K562 (cell line): ENCODE measurements at regions not wholly inside any gene's neighbourhood (a gene's known extent, or its start where the extent isn't known, plus 50 kb on each side); places are given as distances from the start of the nearest gene placed in this dataset.

Experiments used
- CBX3 ChIP-seq, 2 experiments: IDR thresholded peaks; 1 replicate in 1 of 2; 2 replicates in 1 of 2; pipeline ENCODE4 v1.6.1; 2012; ENCODE audit warnings: inconsistent platforms in 2 of 2, low read length in 2 of 2, borderline replicate concordance in 1 of 2, control low read depth in 1 of 2
- DPF2 ChIP-seq: fragments of 450-650 bp; IDR thresholded peaks from 2 replicates; pipeline ENCODE4 v1.6.1; 2016
- E2F6 ChIP-seq, 2 experiments: IDR thresholded peaks; 2 replicates each; pipeline ENCODE4 v1.6.1; 2011; ENCODE audit warnings: borderline replicate concordance in 1 of 2, control low read depth in 1 of 2, low read depth in 1 of 2, low read length in 1 of 2, mild to moderate bottlenecking in 1 of 2, mixed read lengths in 1 of 2, moderate library complexity in 1 of 2; ENCODE audit not compliant: insufficient read depth in 1 of 2, insufficient read length in 1 of 2, poor library complexity in 1 of 2, severe bottlenecking in 1 of 2; ENCODE audit errors: extremely low read depth in 1 of 2
- EGR1 ChIP-seq: fragments of 450-650 bp; conservative IDR thresholded peaks from 2 replicates; pipeline ENCODE4 v1.6.1; 2017; ENCODE audit warnings: mild to moderate bottlenecking
- EP400 ChIP-seq: fragments of 450-650 bp; IDR thresholded peaks from 2 replicates; pipeline ENCODE4 v1.6.1; 2017; ENCODE audit warnings: antibody characterized with exemption, mild to moderate bottlenecking, moderate library complexity
- EWSR1 ChIP-seq: fragments of 450-650 bp; IDR thresholded peaks from 2 replicates; pipeline ENCODE4 v1.6.1; 2018; ENCODE audit warnings: borderline replicate concordance, mild to moderate bottlenecking, low read depth, moderate library complexity; ENCODE audit not compliant: partially characterized antibody
- FUS ChIP-seq: fragments of 200-400 bp; formaldehyde crosslinking; optimal IDR thresholded peaks from 2 replicates; pipeline ENCODE3; 2017; ENCODE audit warnings: low read depth, low read length
- GATAD2B ChIP-seq: fragments of 450-650 bp; IDR thresholded peaks from 2 replicates; pipeline ENCODE4 v1.6.1; 2017; ENCODE audit warnings: mild to moderate bottlenecking, borderline replicate concordance
- HEY1 ChIP-seq: fragments of 250-450 bp; sonication (Bioruptor Pico); IDR thresholded peaks from 2 replicates; pipeline ENCODE4 v1.5.0; 2020; ENCODE audit warnings: mild to moderate bottlenecking, moderate library complexity, borderline replicate concordance
- HMBOX1 ChIP-seq: sonication (generic); IDR thresholded peaks from 2 replicates; pipeline ENCODE4 v1.6.1; 2016
- HNRNPLL ChIP-seq: fragments of 200-400 bp; formaldehyde crosslinking; IDR thresholded peaks from 2 replicates; pipeline ENCODE4 v1.6.1; 2017; ENCODE audit warnings: low read length, low read depth, mild to moderate bottlenecking; ENCODE audit not compliant: poor library complexity, severe bottlenecking
- KDM1A ChIP-seq, 2 experiments: fragments of 450-650 bp; IDR thresholded peaks; 2 replicates each; pipeline ENCODE4 v1.6.1; 2016; ENCODE audit warnings: mild to moderate bottlenecking in 2 of 2
- MBD1 ChIP-seq: fragments of 250-450 bp; sonication (Bioruptor Pico); IDR thresholded peaks from 2 replicates; pipeline ENCODE4 v1.8.0; 2022; ENCODE audit warnings: inconsistent platforms
- NFIC ChIP-seq: fragments of 450-650 bp; IDR thresholded peaks from 2 replicates; pipeline ENCODE4 v1.6.1; 2017; ENCODE audit warnings: mild to moderate bottlenecking, inconsistent platforms
- SMARCE1 ChIP-seq: fragments of 450-650 bp; IDR thresholded peaks from 2 replicates; pipeline ENCODE4 v1.7.1; 2016; ENCODE audit warnings: mild to moderate bottlenecking
- TBL1XR1 ChIP-seq, 2 experiments: IDR thresholded peaks; 2 replicates each; pipeline ENCODE4 v1.6.1; 2012; ENCODE audit warnings: improper control_type of control experiment in 2 of 2, low read length in 2 of 2, mild to moderate bottlenecking in 1 of 2
- TOE1 ChIP-seq, 2 experiments: fragments of 450-650 bp in 1 of 2; sonication (generic) in 1 of 2; formaldehyde crosslinking in 1 of 2; IDR thresholded peaks; 2 replicates each; pipeline versions ENCODE4 v1.7.1 to v1.8.0; 2016 to 2022; ENCODE audit warnings: borderline replicate concordance in 2 of 2, mild to moderate bottlenecking in 2 of 2, antibody characterized with exemption in 1 of 2, inconsistent platforms in 1 of 2, low read depth in 1 of 2, missing genetic modification reagents in 1 of 2, moderate library complexity in 1 of 2
- ZNF140 ChIP-seq: fragments of 250-450 bp; sonication (Bioruptor Pico); IDR thresholded peaks from 2 replicates; pipeline ENCODE4 v1.8.0; 2021; ENCODE audit warnings: moderate library complexity, mild to moderate bottlenecking, inconsistent platforms
- ZNF217 ChIP-seq: sonication (generic); formaldehyde crosslinking; IDR thresholded peaks from 2 replicates; pipeline ENCODE4 v1.8.0; 2022; ENCODE audit warnings: mild to moderate bottlenecking, missing genetic modification reagents
- ZNF277 ChIP-seq: fragments of 250-450 bp; sonication (Bioruptor Pico); IDR thresholded peaks from 2 replicates; pipeline ENCODE4 v1.8.0; 2022; ENCODE audit warnings: inconsistent platforms, mild to moderate bottlenecking, moderate library complexity, borderline replicate concordance
- ZNF347 ChIP-seq: fragments of 450-650 bp; formaldehyde crosslinking; IDR thresholded peaks from 2 replicates; pipeline ENCODE4 v1.4.0; 2020; ENCODE audit warnings: low read depth, mild to moderate bottlenecking, moderate library complexity
- ZNF354B ChIP-seq: fragments of 250-450 bp; sonication (Bioruptor Pico); IDR thresholded peaks from 2 replicates; pipeline ENCODE4 v1.4.0; 2020
- ZNF830 ChIP-seq: fragments of 250-450 bp; sonication (Bioruptor Pico); IDR thresholded peaks from 2 replicates; pipeline ENCODE4 v1.5.0; 2021; ENCODE audit warnings: mild to moderate bottlenecking
- TF ChIP-seq, protein P1 (sequence below): fragments of 250-450 bp; sonication (Bioruptor Pico); IDR thresholded peaks from 2 replicates; pipeline ENCODE4 v1.4.0; 2020; ENCODE audit warnings: mild to moderate bottlenecking

- no peak for TF ChIP-seq ZNF830 (CRISPR knock-in tag)
- no peak for TF ChIP-seq ZNF277 (CRISPR knock-in tag)
- TF ChIP-seq GATAD2B, result no peak
- TF ChIP-seq KDM1A (IDR thresholded peaks at IDR 0.05), result peak in 1 of 2 experiments; percentile 32; a peak in 1 of 4 replicates
- no peak for TF ChIP-seq ZNF347
- TF ChIP-seq E2F6 (IDR thresholded peaks at IDR 0.05; ENCODE audit: borderline replicate concordance in 1 of 2, extremely low read depth in 1 of 2, insufficient read depth in 1 of 2, insufficient read length in 1 of 2, low read depth in 1 of 2, low read length in 1 of 2, poor library complexity in 1 of 2, severe bottlenecking in 1 of 2), result no peak
- TF ChIP-seq EP400, result no peak
- no peak for TF ChIP-seq CBX3 (IDR thresholded peaks at IDR 0.05; ENCODE audit: borderline replicate concordance in 1 of 2, low read length in 2 of 2)
- TF ChIP-seq DPF2, result peak; percentile 70
- no peak for TF ChIP-seq HNRNPLL
- TF ChIP-seq NFIC, result peak; percentile 99
- no peak for TF ChIP-seq TOE1 (IDR thresholded peaks at IDR 0.05; ENCODE audit: borderline replicate concordance)
- TF ChIP-seq TOE1 (CRISPR knock-in tag; IDR thresholded peaks at IDR 0.05; ENCODE audit: borderline replicate concordance, low read depth), result no peak
- no peak for TF ChIP-seq HEY1
- no peak for TF ChIP-seq ZNF217
- no peak for TF ChIP-seq ZNF140 (CRISPR knock-in tag)
- peak; percentile 99 for TF ChIP-seq EGR1
- TF ChIP-seq TBL1XR1 (IDR thresholded peaks at IDR 0.05; ENCODE audit: low read length in 2 of 2), result no peak
- TF ChIP-seq MBD1 (CRISPR knock-in tag), result no peak
- TF ChIP-seq, protein P1, sequence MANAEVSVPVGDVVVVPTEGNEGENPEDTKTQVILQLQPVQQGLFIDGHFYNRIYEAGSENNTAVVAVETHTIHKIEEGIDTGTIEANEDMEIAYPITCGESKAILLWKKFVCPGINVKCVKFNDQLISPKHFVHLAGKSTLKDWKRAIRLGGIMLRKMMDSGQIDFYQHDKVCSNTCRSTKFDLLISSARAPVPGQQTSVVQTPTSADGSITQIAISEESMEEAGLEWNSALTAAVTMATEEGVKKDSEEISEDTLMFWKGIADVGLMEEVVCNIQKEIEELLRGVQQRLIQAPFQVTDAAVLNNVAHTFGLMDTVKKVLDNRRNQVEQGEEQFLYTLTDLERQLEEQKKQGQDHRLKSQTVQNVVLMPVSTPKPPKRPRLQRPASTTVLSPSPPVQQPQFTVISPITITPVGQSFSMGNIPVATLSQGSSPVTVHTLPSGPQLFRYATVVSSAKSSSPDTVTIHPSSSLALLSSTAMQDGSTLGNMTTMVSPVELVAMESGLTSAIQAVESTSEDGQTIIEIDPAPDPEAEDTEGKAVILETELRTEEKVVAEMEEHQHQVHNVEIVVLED, result no peak
- no peak for TF ChIP-seq HMBOX1
- no peak for TF ChIP-seq EWSR1
- TF ChIP-seq ZNF354B (CRISPR knock-in tag), result no peak
- peak; percentile 39; the same call in 1 of the 2 replicates for TF ChIP-seq SMARCE1
- TF ChIP-seq FUS, result no peak
Measured at GRCh38 chr12:76144245-76144549, 59.7 kb upstream of the NAP1L1 start (continued).
